ENCODE measurements at regions not wholly inside any gene's neighbourhood (a gene's known extent, or its start where the extent isn't known, plus 50 kb on each side); places are given as distances from the start of the nearest gene placed in this dataset.
A peak's percentile ranks its signal among the peaks of the same experiment; 100 is the strongest.

DNA sequence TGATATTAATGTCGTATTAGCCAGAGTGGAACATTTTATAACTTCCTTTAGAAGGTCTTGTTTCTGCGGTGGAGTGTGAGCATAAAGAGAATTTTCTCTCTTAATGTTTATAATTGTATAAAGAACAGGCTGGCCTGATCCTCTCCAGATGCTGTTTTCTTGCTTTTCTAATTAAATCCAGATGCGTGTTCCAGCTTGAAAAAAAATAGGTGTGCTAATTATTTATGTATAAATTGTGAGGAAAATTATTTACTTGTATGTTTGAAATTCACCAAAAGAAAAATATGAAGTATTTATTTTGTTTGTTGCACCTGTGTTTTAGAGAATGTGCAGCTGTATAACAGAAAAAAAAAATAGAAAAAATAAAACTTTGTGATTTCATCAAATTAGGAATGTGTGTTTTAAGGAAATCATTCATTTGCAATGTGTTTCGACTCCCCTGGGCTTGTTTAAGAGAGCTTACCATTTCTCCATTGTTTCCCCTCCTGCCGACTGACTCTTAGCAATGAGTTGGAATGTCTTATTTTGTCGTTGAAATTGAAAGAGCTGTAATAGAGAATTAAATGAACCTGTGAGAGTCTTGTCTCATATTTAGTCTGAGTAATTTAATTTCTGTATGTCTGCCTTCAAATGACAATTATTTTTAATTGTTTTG lies 220.1 kb upstream of the NXPH2 start:
- DNase-seq: no peak

DNA sequence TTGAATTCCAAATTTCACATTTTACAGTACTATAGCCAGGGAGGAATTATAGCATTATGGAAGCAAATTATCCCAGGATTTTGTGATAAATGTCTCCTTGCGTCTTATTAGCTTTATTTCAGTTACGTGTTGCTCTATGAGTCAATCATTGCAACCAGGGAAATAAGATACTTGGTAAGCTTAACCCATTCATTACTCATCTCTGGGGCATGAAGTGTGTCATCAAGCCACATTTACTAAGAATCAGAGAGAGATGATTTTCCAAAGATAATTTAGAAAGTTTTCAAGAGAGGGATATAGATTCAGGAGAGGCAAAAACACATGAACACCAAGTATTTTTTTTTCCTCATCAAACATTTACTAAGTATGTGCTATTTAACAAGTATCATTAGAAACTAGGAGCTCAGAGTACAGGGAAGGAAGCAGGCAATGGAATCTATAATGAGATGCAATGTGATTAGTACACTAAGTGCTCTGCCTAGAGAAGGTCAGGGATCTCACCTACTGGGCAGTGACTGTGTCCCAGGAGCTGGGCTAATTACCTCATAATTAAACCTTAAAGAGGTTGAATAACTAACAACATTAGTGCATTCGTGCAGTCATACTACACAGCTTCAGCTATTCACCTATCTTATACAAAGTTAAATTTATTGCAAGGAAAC lies 217.8 kb upstream of the NXPH2 start:
- no peak for DNase-seq

DNA sequence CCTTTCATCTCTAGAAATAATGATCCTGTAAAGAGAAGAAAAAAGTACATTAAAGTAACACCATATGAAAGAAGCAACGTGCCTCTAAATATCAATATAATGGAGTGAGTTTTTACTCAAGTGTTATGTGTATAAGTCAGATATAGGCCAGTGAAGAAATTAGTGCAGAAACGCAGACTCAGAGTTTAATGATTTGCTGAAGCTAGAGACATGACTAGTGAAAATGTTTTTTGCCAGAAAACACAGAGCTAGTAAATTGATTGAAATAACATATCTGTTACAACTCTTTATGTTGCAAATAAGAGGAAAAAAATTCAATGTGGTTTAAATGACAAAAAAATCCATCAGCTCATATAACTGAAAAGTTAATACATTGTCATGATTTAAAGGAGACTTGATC lies 217.2 kb upstream of the NXPH2 start:
- DNase-seq: no peak

DNA sequence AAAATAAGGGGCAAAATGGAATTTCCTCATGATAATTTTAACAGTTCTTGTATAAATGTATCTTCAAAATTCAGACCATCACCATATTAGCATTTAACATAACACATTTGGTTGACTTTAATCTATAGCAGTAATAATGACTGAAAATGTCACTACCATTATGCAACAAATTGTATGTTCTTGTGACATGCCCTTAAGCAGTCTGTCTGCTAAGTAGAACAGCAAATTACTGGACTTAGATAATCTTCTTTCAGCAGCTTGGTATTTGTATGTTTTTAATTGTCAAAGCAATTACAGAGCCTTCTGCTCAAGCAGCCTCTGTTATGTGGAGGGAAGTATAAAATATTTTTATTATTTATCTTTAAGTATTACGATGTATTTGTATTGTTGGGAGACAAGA lies 214.3 kb upstream of the NXPH2 start:
- no peak for DNase-seq

DNA sequence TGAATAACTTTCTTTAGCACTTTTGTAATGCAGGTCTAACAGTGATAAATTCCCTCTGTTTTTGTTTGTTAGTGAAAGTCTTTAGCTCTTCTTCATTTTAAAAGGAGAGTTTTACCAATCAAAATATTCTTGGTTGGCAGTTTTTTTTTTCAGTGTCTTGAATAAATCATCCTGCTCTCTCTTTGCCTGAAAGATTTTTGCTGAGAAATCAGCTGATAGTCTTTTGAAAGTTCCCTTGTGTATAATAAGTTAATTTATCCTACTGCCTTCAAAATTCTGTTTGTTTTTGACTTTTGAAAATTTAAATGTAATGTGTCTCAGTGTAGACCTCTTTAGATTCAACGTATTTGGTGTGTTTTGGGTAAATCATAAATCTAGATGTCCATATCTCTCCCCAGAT lies 205.7 kb upstream of the NXPH2 start:
- no peak for DNase-seq

DNA sequence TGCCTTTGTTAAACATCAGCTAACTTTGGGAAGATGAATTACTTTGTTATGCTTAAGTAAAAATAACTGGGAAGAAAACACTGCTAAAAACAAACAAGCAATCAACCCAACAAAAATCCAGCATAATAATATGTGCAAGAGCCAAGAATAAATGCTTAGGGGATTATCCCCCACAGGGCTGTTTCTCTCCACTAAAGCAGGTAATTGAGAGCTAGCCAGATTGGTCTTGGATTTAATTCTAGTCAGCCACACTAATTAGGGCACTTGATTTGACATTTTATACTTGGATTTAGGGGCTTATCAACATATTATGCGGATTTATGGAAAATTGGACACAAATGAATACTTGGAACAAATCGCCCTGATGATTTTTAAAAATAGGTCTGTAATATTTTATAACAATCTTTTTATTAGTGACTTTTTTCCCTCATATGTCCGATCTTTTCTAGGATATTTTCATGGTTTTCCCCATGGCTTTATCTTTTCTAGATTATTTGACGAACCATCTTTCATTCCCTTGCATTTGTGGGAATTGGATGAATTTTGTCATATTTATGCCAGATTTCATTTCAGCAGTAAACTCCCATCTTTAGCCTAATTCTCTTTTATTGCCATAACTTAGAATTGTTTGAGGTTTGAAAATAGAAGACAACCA lies 199.1 kb upstream of the NXPH2 start:
- DNase-seq: no peak

DNA sequence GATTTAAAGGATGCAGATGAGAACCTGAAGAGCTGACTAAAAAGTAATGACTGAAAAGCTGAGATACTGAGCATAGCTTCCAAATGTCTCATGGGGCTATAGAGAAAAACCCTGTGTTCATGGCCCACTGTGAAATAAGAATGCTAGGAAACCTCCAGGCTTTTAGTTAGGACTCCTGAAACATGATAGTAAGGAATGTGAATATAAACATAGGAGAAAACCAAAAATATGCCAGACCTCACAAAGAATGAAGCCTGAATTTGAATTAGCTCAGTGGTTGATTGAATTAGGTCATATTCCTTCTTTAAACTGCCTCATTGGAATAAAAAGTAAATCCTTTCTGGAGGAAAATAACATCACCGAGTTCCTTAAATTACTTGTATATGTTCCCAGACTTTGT lies 194.5 kb upstream of the NXPH2 start:
- DNase-seq: no peak

DNA sequence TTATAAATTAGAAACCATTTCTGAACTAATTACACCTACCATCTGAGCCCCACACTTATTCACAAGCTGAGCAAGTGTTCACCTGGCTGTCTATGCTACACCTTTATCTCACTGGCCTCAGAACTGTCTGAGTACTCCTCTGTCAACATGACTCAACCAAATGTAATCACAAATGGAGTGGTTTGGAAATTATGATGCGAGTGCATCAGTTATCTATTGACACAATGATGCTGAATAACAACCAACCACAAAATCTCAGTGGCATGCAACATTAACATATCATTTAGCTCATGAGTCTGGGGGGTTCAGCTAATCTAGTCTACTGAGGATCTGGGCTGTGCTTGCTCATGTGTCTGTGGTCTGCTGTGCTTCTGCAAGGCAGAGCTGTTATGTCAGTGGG lies 184.2 kb upstream of the NXPH2 start:
- DNase-seq: no peak

DNA sequence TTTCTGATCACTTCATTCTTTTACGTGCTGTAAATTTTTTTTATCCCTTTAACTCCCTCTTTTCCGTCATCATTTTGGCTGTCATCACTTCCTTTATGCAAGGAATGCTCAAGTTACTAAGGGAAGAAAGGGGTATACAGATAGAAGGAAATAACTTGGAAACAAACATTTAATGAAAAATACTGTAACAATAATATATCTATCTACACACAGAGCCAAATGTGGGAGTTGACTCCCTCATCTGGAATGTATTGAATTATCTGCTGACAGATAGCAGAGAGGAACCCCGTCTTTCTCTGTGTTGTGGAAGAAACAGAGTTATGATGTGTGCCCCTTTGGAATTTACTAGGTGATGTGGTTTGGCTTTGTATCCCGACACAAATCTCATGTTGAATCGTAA lies 182.5 kb upstream of the NXPH2 start:
- DNase-seq: no peak

DNA sequence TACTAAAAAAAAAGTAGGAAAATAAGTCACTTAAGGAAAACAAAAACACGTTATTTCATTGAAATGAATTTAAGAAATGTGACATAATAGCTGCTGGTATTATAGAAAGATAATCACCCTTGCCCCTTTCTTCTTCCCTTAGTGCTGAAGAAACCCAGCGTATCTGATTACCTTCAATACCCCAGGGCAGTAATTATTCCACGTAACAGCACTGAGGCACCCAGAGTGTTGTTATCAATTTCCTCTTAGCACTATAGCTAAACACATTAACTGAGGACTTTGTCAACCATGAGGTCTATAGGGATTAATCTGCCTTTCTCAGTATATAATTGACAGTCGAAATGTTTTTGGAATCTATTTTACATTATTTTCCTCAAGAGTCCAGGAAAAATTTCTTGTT lies 180.0 kb upstream of the NXPH2 start:
- no peak for DNase-seq

DNA sequence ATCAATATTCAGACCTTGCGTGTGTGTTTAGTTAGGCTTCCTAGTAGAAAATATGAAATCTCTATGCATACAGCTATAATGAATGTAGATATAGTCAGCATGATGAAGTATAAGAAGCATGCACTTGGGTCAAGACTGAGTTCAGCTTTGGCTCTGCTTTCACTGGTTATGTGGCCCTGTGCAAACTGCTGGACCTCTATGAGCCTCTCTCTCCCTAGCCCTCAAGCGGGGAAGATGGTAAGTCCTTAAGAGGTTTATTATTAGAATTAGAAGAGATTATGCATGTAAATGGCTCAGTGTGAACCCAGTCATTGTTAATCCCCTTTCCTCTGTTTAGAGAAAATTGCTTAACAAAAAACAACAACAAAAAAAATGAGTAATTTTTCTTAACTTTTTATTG lies 178.8 kb upstream of the NXPH2 start:
- DNase-seq: no peak

DNA sequence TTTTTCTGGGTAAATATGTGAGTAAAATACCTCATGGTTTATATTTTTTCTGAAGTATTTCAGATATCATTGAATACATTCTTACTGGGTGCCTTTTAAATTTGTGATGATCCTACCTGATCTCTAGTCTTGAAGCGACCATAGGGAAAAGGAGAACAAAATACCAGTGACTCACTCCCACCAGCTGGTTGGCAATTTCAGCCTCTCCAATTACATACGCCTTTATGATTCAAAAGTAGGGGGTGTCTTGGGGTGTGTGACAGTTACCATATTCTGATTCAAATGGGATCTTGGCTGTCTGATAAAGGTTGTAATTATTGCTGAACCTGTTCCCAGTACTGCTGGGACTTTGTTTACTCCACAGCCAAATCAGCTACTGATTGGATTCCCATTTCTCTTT lies 175.9 kb upstream of the NXPH2 start:
- no peak for DNase-seq

DNA sequence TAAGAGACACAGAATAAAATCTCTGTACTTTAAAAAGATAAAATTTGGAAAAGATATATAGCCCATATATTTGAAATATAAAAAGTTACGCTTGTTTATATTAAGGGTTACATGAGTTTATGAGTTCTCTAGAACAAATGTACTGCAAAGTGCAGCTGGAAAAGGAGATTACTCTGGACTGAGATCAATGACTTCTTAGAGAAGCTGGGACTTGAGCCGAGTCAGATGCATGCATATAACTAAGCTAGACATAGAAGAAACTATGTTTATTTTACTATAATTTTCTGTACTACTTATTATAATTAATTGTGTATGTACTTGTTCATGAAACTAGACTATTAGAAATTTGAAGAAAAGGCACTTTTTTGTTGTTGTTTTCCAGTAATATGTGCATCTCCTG lies 170.3 kb upstream of the NXPH2 start:
- no peak for DNase-seq

DNA sequence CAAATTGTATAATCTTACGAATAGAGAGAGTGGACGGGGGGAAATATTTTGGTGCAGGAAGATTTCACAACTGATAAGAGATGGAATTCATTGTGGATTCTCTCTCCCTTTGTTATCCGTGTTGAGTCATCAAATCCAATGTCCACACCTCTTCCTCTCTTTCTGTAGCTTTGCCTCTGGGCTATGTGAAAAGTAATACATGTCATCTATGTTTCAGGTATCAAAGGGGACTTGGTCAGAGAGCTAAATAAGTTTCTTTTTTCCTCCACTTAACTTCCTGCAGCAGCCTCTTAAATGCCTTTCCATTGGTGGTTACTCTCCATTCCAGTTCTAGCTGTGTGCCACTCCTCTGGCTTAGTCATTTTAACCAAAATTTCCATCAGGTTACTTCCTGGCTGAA lies 169.3 kb upstream of the NXPH2 start:
- no peak for DNase-seq

DNA sequence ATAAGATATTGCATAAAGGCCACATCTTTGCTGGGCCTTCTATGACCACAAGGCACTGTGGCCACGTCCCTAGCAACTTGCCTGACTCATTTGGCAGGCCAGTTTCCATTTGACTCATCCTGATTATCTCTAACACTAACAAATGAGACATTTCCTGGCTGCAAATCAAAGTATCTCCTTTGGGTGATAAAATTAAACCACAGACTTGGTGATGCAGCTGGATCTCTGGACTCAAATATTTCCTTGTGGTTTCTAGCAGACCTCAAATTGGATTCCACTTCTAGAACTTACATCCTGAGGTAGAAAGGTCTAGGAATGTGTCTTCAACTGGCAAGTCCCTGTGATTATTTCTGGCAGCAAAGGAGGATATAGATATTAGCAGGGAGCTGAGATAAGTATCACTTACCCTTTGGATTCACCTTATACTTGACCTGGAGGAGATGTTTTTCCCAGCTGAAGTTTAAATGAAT lies 167.9 kb upstream of the NXPH2 start:
- DNase-seq: no peak

DNA sequence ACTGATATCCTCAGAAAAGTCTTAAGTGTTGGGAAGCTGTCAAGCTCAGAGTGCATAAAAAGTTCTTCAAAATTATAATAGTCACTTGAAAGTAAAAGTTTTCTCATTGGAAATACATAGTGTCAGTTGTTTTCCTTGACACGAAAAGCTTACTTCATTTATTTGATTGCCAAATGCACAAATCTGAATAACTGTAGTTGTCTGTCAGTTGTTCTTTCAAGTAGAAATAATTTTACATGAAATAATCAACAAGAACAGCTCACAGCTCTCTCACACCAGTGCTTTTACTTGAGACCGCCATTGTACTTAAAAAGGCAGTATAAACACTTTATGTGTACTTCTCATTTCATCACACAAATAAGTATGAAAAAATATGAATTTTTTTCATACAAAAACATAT lies 163.3 kb upstream of the NXPH2 start:
- no peak for DNase-seq

DNA sequence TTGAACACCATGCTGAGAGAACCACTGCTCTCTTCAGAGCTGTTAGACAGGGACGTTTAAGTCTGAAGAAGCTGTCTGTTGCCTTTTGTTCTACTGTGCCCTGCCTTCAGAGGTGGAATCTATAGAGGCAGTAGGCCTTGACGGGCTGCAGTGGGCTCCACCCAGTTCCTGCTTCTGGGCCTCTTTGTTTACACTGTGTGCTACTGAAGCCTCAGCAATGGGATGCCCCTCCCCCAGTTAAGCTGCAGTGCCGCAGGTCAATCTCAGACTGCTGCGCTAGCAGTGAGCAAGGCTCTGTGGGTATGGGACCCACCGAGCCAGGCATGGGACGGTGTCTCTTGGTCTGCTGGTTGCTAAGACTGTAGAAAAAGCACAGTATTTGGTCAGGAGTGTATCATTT lies 162.3 kb upstream of the NXPH2 start:
- DNase-seq: no peak

DNA sequence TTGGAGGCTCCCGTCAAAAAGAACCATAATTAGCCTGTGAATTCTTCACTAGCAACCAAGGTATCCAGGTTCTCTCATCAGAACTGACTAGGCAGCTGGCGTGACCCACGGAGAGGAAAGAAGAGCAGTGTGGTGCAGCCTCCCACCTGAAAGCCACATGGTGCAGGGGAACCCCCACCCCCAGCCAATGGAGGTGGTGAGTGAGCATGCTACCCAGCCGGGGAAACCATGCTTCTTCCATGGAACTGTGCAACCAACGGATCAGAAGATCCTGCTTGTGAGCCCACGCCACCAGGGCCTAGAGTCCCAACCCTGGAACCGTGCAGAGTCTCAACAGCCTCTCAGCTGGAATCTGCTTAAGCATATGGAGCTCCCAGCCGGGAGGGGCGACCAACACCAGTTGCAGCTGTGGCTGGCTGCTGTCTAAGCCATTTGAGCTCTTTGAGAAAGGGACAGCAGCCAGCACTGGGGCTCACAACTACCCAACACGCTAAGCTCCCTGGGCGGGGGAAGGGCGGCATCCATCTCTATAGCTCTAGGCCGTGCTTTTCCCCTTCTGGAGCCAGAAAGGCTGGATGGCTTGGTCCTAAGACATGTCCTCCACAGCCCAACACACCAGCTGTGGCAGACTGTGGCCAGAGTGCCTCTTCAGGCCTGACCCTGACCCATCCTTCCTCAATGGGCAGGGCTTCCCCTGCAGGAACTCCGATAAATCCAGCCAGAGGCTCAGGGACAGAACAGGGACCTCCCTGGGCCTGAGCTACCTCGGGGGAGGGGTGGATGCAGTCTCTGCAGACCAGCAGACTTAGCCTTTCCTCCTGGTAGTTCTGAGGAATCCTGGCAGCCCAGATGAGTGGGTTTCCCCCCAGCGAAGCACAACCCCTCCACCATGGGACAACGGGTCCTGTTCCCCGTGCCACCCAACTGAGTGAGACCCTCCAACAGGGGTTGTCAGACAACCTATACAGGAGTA lies 151.4 kb upstream of the NXPH2 start:
- DNase-seq: no peak

DNA sequence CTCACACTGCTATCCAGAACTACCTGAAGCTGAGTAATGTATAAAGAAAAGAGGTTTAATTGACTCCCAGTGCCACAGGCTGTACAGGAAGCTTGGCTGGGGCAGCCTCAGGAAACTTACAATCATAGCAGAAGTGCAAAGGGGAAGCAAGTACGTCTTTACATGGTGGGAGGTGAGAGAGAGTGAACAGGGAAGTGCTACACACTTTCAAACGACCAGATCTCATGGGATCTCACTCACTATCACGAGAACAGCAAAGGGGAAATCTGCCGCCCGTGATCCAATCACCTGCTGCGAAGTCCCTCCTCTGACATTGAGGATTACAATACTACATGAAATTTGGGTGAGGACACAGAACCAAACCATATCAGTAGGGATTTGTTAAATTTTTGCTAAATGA lies 150.4 kb upstream of the NXPH2 start:
- DNase-seq: no peak

DNA sequence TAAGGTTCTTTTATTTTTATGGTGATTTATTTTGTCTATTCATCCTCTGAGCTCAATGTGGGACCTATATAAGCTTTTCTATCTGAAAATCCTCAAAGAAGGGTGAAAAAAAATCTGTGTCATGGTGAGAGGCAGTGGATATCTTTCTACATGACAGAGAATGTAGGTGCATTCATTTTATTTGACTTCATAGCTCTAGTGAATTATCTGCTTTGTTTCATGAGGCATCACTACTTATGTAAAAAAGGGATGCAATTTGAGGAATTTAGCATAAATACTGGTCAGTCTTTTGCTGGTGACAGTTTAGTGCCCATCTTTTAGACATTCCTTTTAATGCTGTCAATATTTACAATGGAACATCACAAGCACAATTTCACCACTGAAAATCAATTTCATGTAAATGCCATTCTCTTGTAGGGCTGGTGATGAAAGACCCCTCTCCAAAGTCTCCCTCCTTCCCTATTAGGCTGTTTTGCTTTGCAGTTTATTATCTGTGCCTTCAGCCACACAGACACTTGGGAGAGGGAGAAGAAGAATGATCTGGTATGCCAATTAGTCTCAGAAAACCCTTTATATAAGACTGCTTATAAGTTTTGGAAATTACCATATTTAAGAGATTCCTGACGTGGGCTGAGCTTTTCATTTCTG lies 148.3 kb upstream of the NXPH2 start:
- DNase-seq: no peak

DNA sequence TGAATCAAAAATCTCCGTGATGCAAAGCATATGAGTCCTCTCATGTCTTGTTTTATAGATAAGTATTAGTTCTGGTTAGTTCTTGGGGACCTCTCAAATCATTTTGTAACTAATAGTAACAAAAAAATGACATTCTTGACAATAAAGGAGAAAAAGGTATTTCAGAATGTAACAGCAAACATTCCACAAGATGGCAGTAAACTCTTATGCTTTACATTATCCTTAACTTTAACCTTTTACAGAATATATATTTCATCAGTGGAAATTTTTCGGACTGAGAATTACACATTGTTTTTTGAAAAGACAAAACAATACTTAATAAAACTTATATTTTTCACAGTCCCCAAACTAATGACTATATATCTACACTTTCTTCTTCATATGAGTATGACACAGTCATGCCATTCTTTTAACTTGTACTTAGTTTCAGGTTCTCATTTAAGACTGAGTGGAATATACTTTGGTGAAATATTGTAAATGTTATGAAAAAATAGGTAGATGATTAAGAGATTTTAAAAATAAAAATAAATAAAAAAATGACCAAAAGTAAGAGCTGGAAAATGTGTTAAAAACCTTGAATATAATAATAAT lies 142.9 kb upstream of the NXPH2 start:
- DNase-seq: peak in 1 of 4 experiments; percentile 4

DNA sequence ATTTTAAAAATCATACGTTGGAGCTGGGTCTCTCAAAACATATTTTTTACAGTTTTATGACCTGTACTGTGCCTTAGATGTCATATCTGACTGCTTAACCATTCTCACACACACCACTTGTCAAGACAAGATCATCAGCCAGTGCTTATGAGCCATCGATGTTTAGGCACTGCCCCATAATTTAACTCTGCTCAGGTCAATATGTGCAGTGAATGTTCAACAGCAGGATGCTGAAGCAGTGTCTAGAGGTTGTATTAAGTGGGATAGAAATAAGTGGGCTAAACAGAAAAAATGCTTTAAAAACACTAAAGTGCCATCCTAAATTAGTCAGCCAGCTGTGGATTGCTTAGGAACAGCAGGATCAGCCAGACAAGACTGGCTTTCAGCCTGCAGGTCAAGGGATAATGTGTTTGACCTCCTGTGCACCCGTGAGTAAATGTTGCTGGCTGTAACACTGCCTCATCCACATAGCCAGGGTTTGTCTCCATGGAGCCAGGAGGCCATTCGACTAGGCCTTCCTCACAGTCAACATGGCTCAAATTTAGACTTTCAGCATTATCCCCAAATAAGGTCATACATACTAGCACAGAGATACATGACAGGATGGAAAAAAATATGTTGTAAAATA lies 139.0 kb upstream of the NXPH2 start:
- no peak for DNase-seq

Data from suppressor macrophage (primary cell).